GM12891 (cell line): ENCODE measurements at regions not wholly inside any gene's neighbourhood (a gene's known extent, or its start where the extent isn't known, plus 50 kb on each side); places are given as distances from the start of the nearest gene placed in this dataset.

Experiments
- POLR2A ChIP-seq: IDR thresholded peaks from 2 replicates; pipeline ENCODE4 v1.6.1; 2011; ENCODE audit warnings: low read depth, low read length, control low read depth
- POLR2AphosphoS5 ChIP-seq: IDR thresholded peaks from 2 replicates; pipeline ENCODE4 v1.6.1; 2011; ENCODE audit warnings: low read depth, low read length, control low read depth
- TAF1 ChIP-seq: IDR thresholded peaks from 2 replicates; pipeline ENCODE4 v1.6.1; 2011; ENCODE audit warnings: low read depth, low read length, control low read depth

GRCh38 chr1:68571454-68572235 is 74.8 kb upstream of the DEPDC1 start:
- TF ChIP-seq POLR2A (no peak), POLR2AphosphoS5 (no peak), TAF1 (no peak)
